Sciatic nerve (tissue), 2 donors: ENCODE measurements at regions not wholly inside any gene's neighbourhood (a gene's known extent, or its start where the extent isn't known, plus 50 kb on each side); places are given as distances from the start of the nearest gene placed in this dataset.
"Not testable (repeated sequence)": the region's sequence is repeated elsewhere in the genome, so short reads cannot be mapped to it uniquely, and the experiment has no call there.

Source experiments
- ATAC-seq: fragments of 200-7000 bp; cut with Tn5 transposase; one replicate; pipeline ENCODE4 v1.9.1; 2020; ENCODE audit warnings: mild to moderate bottlenecking, moderate library complexity
- DNase-seq: peaks from one replicate; pipeline ENCODE4 v3.0.0-alpha.2; 2020; ENCODE audit warnings: low spot score
- intact Hi-C: fragments of 100-400 bp; cut with DNase I; formaldehyde crosslinking; loops from one replicate; pipeline ENCODE4 v1.14.2; 2022
- donor health status: DM: no; HTN: no; CAD: no.
- donor health status: DM: no; HTN: no; CAD: no.

DNA sequence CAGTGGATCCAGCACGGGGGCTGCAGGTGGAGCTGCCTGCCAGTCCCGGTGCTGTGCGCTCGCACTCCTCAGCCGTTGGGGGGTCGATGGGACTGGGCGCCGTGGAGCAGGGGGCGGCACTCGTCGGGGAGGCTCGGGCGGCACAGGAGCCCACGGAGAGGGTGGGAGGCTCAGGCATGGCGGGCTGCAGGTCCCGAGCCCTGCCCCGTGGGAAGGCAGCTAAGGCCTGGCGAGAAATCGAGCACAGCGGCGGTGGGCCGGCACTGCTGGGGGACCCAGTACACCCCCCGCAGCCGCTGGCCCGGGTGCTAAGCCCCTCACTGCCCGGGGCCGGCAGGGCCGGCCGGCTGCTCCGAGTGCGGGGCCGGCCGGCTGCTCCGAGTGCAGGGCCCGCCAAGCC lies 52.3 kb upstream of the MARK1 start:
- ATAC-seq, DNase-seq, intact Hi-C loops: not testable (repeated sequence)

DNA sequence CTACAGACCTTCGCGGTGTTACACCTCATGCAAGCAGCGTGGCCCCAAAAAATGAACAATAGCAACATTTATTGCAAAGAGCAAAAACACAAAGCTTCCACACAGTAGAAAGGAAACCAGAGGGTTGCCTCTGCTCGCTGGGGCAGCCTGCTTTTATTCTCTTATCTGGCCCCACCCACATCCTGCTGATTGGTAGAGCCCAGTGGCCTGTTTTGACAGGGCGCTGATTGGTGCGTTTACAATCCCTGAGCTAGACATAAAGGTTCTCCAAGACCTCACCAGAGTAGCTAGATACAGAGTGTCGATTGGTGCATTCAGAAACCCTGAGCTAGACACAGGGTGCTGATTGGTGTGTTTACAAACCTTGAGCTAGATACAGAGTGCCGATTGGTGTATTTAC lies 52.8 kb upstream of the MARK1 start:
- not testable (repeated sequence) for ATAC-seq

DNA sequence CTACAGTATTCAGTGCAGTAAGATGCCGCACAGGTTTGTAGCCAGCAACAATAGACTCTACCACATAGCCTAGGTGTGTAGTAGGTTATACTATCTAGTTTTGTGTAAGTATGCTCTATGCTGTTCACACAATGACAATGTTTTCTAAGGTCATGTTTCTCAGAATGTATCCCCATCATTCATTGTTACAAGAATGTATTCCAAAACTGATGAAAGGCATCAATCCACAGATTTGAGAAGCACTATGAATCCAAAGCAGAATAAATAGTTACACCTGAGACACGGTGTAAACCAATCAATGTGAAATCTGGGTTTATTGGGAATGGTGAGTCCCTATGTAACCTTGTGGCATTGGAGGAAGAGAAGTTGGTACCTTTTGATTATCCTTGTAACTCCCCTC lies 54.5 kb upstream of the MARK1 start:
- DNase-seq (no peak), ATAC-seq (no peak)
- intact Hi-C loops: no loop called here

More for the DNA sequence above, 52.8 kb upstream of the MARK1 start:
- DNase-seq, intact Hi-C loops: not testable (repeated sequence)

DNA sequence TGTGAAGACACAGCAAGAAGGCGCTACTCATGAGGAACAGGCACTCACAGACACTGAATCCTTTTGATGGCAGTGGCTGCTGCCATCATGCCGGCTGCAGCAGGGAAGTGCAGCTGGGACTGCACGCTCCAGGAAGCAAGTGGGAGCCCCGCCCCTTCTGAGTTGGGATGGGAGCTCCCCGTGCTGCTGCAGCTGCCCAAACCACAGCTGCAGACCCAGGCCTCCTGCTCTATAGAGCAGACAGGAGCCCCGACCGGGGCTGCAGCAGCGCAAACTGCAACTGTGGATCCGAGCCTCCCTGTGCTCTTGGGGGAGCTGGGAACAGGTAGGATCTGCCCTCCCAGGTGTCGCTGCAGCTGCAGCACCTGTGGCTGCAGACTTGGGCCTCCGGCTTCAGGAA lies 65.2 kb upstream of the MARK1 start:
- intact Hi-C loops: no loop called here
- DNase-seq (no peak), ATAC-seq (no peak)

DNA sequence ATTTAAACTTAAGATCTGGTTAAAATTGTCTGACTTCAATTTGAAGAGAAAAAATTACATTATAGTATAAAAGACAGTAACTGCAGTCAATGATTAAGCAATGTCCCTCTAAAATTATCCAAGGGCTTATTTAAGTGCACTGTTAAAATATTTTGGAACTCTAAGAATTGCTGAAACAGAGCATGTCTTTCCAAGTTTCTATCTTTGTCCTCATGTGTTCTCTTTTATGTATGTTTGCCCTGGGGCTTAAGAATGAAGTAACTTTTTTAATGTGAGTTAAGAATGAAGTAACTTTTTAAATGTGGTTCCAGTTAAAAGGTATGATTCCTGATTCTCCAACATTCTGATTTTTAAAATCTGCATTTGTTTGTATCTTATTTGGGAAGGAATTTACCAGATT lies 69.0 kb upstream of the MARK1 start:
- intact Hi-C loops: no loop called here
- DNase-seq (no peak), ATAC-seq (no peak)

DNA sequence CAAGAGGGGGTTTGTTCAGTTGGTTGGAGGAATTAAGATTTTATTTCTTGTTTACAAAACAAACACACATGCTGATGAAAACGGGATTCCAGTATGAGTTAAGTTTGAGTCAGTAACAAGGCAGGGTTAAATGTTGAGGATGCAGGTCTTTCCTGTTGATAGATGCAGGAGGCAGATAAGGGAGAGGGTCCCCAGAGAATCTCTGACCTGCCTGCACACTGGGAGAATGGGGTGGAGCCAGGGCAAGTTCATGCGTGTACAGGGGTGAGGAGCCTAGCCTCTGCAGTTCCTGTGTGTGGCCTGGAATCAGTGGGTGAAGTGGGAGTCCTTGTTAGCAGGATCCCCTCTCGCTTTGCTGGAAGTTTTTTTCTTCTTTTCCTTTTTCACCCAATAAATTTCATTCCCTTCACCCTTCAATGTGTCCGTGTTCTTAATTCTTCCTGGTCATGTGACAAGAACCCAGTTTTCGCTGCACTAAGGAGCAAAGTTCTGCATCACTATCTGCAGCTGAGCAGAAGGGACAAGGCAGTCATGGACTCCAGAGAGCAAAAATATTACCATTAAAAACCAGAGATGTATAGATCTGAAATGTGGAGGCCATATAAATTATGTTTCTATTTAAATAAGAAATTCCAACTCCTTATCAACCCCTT lies 69.9 kb upstream of the MARK1 start:
- peak; percentile 41 for ATAC-seq
- no peak for DNase-seq
- intact Hi-C loops: no loop called here

DNA sequence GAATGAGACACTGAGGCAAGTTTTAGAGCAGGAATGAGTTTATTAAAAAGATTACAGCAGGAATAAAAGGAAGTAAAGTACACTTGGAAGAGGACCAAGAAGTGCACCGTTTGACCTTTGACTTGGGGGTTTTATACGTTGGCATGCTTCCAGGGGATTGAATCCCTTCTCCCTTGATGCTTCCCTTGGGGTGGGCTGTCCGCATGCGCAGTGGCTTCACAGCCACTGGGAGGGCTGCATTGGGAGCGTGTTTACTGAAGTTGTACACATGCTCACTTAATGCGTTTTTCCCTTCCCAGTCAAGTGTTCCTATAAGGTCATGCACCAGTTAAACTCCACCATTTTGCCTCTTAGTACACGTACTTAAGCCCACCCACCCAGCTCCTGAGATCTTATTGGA lies 72.4 kb upstream of the MARK1 start:
- intact Hi-C loops: no loop called here
- ATAC-seq (no peak), DNase-seq (no peak)

DNA sequence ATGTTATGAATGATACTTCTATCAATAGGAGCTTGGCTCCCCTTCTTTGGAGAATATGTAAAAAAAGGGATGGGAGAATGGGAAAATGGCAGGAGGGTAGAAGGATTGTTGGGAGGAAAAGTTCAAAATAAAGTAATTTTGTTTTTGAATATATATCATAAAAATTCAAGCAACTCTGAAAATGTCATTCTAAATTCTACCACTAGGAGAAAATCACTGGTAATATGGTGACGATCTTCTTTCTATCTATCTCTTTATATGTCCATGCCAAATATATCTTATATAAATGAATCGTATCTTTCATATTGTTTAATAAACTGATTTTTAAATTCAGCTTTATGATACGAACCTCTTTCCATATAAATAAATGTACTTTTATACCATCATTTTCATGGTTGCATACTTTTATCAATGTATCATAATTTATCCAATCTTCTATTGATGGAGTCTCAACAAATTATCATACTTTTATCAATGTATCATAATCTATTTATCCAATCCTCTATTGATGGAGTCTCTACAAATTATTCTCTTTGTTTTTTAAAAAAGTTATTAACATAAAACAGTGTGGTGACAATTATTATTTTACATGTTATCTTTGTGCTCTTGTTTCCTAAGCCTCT lies 73.7 kb upstream of the MARK1 start:
- ATAC-seq (no peak), DNase-seq (no peak)
- intact Hi-C loops: no loop called here

DNA sequence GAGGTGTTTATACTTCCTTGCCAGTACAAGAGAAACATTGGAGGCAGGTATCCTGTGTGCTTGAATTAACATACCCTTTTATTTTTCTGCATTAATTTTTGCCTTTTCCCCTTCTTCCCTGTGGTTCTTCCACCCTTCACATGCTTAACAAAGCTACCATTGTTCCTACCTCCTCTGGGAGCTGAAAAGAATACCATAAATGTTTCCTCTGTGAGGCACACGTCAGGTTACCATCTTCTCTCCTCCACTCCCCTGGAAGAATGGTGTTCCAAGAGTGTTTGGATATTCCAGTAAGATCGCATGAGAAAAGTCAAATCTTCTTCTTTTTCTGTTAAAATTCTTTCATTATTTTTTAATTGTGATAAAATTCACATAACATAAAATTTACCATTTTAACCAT lies 74.6 kb upstream of the MARK1 start:
- no peak for DNase-seq
- no peak for ATAC-seq
- intact Hi-C loops: no loop called here

DNA sequence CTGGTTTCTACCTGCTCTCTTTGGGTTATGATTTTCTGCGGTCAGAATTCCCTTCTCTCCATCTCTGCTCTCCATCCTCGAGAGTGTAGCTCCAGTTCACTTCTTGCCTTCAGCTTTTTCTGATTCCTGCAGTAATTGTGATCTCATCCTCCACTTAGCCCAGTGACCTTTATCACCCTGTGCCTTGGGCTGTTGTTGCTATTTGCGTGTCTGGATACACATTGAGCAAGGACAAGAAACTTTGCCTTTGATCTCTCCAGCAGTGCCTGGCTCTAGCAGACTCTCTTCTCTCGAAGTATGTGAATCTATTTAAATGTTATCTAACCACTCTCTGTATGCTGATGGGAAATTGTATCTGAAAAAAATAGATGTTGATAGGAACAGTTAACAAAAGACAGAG lies 76.4 kb upstream of the MARK1 start:
- ATAC-seq: peak; percentile 96
- no peak for DNase-seq
- intact Hi-C loops: no loop called here

DNA sequence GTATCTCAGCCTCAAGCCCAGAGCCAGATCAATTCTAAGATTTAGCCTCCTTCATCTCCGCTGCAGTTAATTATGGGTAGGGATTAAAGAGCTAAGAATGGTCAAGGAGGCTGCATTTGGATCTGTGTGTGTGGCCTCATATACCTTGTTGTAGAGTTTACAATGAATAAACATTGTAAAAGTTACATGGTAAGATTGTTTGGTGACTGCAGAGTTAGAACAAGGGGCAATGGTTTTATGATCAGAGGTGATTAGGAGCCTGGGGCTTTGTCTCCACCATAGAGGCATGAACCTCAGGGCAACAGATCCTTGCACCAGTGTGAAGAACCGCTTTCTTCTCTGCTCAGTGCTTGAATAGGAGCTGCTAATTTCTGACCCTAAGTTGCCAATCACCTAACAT lies 77.0 kb upstream of the MARK1 start:
- DNase-seq (no peak), ATAC-seq (no peak)
- intact Hi-C loops: no loop called here

DNA sequence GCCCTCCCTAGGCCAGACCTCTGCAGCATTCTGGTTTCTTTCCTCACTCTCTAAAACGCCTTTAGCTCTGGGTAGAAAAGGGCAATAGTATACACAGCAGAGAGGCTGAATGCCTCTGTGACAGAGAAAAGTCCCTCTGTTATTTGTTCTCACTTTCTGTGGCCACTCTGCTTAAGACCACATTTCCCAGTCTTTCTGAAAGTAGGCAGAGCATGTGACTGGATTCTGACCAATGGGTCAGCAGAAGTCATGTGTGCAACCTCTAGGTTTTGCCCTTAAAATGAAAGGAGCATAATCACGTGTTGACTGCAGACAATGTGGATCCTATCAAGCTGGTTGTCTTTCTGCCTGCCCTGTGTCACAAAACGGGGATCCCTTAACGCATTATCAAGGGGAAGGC lies 79.7 kb upstream of the MARK1 start:
- ATAC-seq (no peak), DNase-seq (no peak)
- intact Hi-C loops: no loop called here

DNA sequence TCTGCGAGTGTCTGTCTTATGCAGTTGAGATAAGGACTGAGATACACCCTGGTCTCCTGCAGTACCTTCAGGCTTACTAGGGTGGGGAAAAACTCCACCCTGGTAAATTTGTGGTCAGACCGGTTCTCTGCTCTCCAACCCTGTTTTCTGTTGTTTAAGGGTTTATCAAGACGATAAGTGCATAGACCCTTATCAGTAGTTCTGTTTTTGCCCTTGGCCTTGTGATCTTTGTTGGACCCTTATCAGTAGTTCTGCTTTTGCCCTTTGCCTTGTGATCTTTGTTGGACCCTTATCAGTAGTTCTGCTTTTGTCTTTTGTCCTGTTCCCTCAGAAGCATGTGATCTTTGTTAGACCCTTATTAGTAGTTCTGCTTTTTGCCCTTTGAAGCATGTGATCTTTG lies 83.3 kb upstream of the MARK1 start:
- ATAC-seq, DNase-seq, intact Hi-C loops: not testable (repeated sequence)

DNA sequence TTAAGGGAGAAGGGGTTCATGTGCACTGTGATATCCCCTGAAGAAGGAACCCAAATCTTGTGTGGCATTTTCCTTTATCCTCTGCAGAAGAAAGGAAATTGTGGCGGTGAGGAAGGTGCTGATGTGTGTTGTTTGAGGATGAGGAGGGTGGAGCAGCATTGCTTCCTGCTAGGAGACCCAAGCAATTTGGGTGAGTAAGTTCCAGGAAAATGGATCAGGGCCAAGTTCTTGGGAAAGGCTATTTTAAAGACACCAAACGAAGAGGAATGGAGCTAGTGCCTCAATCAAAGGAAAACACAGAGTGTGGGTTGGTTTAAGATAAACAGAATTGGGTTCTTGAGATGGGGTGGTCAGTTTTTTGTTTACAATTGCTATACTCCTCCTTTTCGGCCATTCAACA lies 86.7 kb upstream of the MARK1 start:
- ATAC-seq (no peak), DNase-seq (no peak)
- intact Hi-C loops: no loop called here

DNA sequence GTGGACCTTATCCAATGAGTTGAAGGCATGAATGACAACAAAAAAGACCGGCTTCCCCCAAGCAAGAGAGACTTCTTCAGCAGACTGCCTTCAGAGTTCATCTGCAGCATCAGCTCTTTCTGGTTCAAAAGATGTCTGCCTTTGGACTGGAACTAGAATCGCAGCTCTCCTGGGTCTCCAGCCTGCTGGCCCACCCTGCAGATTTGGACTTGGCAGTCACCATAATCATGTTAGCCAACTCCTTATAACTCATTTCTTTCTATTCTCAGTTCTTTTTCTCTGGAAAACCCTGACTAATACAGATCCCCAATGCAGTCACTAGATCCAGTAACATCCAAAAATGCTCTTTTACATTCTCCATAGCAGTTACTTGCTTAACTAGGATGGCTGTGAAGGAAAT lies 89.2 kb upstream of the MARK1 start:
- intact Hi-C loops: no loop called here

DNA sequence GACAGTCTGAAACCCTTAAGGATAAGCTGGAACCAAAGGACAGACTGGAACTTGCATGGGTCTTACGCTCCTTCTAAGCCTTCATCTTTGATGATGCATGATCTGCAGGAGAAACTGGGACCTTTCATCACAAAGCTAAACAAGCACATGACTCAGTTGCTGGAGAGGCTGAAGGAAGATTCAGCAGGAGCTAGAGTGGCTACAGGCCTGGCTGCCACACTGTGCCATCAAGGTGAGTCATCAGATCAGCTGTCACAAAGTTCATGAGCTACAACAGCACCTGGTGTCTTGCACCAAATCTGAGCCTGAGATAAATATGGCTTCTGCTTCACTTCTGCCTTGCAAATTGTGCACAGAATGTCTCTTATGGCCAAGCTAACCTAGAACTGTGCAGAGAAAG lies 95.5 kb upstream of the MARK1 start:
- no peak for DNase-seq
- intact Hi-C loops: no loop called here
- ATAC-seq: no peak

More for the DNA sequence above, 89.2 kb upstream of the MARK1 start:
- DNase-seq (no peak), ATAC-seq (no peak)

DNA sequence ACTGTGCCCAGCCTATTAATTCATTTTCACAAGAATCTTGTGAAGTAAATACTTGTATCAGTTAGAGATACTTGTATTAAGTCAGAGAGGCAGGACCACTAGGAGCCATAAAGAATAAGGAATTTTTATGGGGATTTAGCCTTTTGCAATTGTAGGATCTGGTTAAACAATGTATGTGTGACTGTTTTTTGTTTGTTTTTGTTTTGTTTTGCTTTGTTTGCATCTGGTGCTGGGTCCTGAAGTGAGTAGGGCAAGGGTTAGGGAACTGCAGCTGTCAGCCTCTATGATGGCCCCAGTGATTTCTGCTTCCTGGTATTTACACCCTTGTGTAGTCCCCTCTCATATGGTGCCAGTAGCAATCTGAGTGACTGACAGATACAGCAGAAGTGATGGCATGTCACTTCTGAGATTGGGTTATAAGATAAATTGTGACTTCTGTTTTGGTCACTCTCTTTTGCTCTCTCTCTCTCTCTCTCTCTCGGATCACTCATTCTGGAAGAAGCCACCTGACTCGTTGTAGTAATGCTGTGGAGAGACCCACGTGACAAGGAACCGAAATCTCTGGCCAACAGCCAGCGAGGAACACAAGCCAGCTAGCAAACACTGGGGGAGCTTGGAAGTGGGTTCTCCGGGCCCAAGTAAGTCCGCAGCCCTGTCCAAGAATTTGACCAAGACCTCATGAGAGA lies 96.2 kb upstream of the MARK1 start:
- no peak for DNase-seq
- ATAC-seq: no peak
- intact Hi-C loops: no loop called here

DNA sequence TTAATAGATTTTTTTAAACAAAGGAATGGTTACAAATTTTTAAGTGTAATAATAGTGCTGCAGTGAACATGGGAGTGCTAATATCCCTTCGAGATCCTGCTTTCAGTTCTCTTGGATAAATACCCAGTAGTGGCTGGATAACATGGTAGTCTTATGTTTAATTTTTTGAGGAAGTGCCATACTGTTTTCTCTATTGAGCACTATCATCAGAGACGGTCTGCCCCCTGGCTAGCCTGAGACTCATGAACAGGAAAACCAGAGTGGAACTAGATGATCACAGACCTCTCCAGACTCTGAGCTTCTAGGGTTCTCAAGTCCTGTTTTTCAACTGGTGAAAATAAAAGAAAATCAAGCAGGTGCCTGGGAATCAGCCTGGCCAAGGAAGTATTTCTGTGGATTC lies 97.3 kb upstream of the MARK1 start:
- ATAC-seq: no peak
- intact Hi-C loops: no loop called here
- no peak for DNase-seq

DNA sequence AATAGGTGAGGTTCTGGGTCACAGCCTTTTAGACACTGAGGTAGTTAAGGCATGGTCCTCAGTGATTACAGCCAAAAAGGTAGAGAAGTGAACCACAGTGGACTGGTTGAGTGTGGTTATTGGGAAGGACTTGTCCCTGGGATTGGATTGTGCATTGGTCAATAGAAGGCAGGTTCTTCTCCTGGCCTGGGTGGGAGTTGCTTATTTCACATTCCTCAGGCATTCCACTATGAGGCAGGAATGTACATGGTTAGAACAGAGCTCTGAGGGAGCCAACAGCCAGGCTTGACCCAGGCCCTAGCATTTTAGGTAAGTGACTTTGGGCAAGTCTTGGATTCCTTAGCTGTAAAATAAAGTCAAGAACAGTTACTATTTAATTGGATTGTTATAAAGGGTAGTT lies 97.9 kb upstream of the MARK1 start:
- ATAC-seq (no peak), DNase-seq (no peak)
- intact Hi-C loops: no loop called here

DNA sequence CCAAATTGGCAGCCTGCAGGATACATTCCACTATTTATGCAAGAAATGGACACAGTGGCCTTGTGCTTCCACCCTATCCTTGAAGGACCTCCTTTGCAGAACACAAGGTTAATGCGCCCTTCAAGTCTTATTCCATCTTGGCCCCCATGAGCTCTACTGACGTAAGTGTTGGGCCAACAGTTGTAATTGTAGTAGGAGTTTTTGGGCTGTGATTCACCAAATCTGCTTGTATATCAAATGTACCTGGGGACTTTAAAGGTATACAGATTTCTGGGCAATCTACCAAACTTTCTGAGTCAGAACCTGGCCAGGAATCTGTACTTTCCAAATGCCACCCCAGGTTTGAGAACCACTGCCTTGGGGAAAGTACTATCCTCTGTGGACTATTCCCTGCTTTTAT lies 100.9 kb upstream of the MARK1 start:
- intact Hi-C loops: no loop called here
- DNase-seq: no peak

DNA sequence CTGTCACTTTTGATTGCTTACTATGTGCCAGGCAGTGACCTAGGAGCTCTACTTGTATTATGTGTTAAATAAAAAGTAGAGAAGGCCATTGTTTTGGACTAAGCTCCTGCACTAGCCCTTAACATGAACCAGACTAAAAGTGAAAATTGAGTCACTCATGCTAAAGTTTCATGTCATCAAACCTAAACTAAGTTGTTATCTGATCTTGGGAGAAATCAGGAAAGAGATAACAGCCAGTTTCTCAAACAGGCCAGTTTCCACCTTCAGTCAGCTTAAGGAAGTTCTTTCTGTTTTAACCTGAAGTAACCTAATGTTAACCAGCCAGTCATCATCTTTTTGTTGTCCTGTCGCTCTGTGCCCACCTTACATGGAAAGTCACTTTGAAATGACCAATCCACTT lies 102.1 kb upstream of the MARK1 start:
- DNase-seq (no peak), ATAC-seq (no peak)
- intact Hi-C loops: no loop called here

More for the DNA sequence above, 100.9 kb upstream of the MARK1 start:
- ATAC-seq: peak; percentile 83
